ENCODE measurements at regions not wholly inside any gene's neighbourhood (a gene's known extent, or its start where the extent isn't known, plus 50 kb on each side); places are given as distances from the start of the nearest gene placed in this dataset.

DNA sequence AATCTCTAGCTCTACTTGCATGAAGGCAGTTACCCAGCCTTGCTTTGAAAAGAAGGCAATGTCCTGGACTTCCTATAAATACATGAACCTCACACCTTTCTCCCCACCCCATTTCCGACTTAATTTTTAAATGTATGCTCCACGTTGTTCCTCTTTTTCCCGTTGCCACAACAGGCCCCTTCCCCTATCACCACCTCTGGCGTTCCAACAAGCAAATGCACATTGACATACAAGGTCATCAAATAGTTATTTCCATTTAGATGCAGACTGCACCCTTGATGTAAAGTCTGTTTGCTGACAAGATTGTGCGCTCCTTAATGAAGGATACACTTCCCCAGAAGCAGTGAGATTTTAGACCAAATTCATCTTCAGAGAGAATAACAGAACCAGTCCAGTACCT is 260.7 kb upstream of the UMPS start:
- TF ChIP-seq CTCF (IDR thresholded peaks at IDR 0.05; ENCODE audit: insufficient read depth, low read length, poor library complexity, severe bottlenecking) (no peak), EZH2phosphoT487 (conservative IDR thresholded peaks at IDR 0.05; ENCODE audit: low read length) (no peak)

Data from SU-DHL-6 (cell line).